HL-60 (cell line): ENCODE measurements at regions not wholly inside any gene's neighbourhood (a gene's known extent, or its start where the extent isn't known, plus 50 kb on each side); places are given as distances from the start of the nearest gene placed in this dataset.

Source experiments
- DNase-seq, 2 experiments: peaks; one replicate each; pipeline ENCODE4 v3.0.0-alpha.2; 2010 to 2020; ENCODE audit warnings: low read depth in 1 of 2, low spot score in 1 of 2
- H3K27ac ChIP-seq: fragments of 250-450 bp; sonication (Bioruptor Pico); replicated peaks from 2 replicates; pipeline ENCODE4 v1.5.1; 2020; ENCODE audit warnings: mild to moderate bottlenecking, moderate library complexity
- H3K27me3 ChIP-seq: fragments of 250-450 bp; sonication (Bioruptor Pico); 2 replicates; pipeline ENCODE4 v1.5.1; 2021; ENCODE audit warnings: mild to moderate bottlenecking, moderate library complexity; ENCODE audit not compliant: insufficient read depth, poor library complexity, severe bottlenecking
- H3K4me3 ChIP-seq: replicated peaks from 2 replicates; pipeline ENCODE4 v1.5.1; 2011; ENCODE audit warnings: mild to moderate bottlenecking, control low read depth, low read length; ENCODE audit not compliant: insufficient read depth
- CTCF ChIP-seq: IDR thresholded peaks from one replicate; pipeline ENCODE4 v1.5.1; 2011; ENCODE audit warnings: low read length, control low read depth, inconsistent platforms; ENCODE audit not compliant: insufficient read depth
- GABPA ChIP-seq: IDR thresholded peaks from 2 replicates; pipeline ENCODE4 v1.6.1; 2012; ENCODE audit warnings: low read depth
- POLR2AphosphoS5 ChIP-seq: IDR thresholded peaks from 2 replicates; pipeline ENCODE4 v1.6.1; 2012; ENCODE audit warnings: low read depth
- REST ChIP-seq: IDR thresholded peaks from 2 replicates; pipeline ENCODE4 v1.6.1; 2012; ENCODE audit warnings: low read depth; ENCODE audit not compliant: insufficient replicate concordance
- SPI1 ChIP-seq: IDR thresholded peaks from 2 replicates; pipeline ENCODE4 v1.6.1; 2012; ENCODE audit warnings: low read depth, mild to moderate bottlenecking, borderline replicate concordance

- Histone ChIP-seq H3K27ac (no peak overlapping the region), H3K27me3 (peaks cover 9% of the 10 kb centered on the region), H3K4me3 (no peak overlapping the region)
- TF ChIP-seq CTCF, result no peak
- no peak for DNase-seq
Measured at GRCh38 chr13:40243982-40244381, 422.5 kb downstream of the FOXO1 start.

GRCh38 chr13:40245567-40245966 is 420.9 kb downstream of the FOXO1 start:
- DNase-seq, result no peak
- peaks cover 4% of the 10 kb centered on the region for H3K27me3 ChIP-seq
- TF ChIP-seq POLR2AphosphoS5, result no peak
- no peak for TF ChIP-seq REST
- TF ChIP-seq GABPA, result no peak
- TF ChIP-seq CTCF, result no peak
- no peak for TF ChIP-seq SPI1
- H3K4me3 ChIP-seq, result no peak overlapping the region
- H3K27ac ChIP-seq, result no peak overlapping the region

- TF ChIP-seq GABPA (no peak), CTCF (no peak), POLR2AphosphoS5 (no peak), SPI1 (no peak), REST (no peak)
- no peaks in the 10 kb centered on the region for H3K27me3 ChIP-seq
- DNase-seq, result no peak
Measured at GRCh38 chr13:40247845-40248244, 418.6 kb downstream of the FOXO1 start.

GRCh38 chr13:40251343-40252032 is 415.0 kb downstream of the FOXO1 start:
- H3K27ac ChIP-seq, result no peak overlapping the region
- no peak for DNase-seq
- H3K27me3 ChIP-seq, result no peaks in the 10 kb centered on the region
- TF ChIP-seq REST (peak; percentile 48), CTCF (no peak), SPI1 (no peak), GABPA (no peak), POLR2AphosphoS5 (no peak)
- H3K4me3 ChIP-seq, result no peak overlapping the region

More at GRCh38 chr13:40247845-40248244, 418.6 kb downstream of the FOXO1 start:
- H3K4me3 ChIP-seq, result no peak overlapping the region
- H3K27ac ChIP-seq, result no peak overlapping the region
